ENCODE measurements at regions not wholly inside any gene's neighbourhood (a gene's known extent, or its start where the extent isn't known, plus 50 kb on each side); places are given as distances from the start of the nearest gene placed in this dataset.

- H3K79me2 ChIP-seq (ENCODE audit: control insufficient read depth, insufficient read depth, low read length) = no peaks in the 10 kb centered on the region
- H3K9me1 ChIP-seq (replicated peaks; ENCODE audit: control insufficient read depth, extremely low read depth, insufficient read depth, low read length) = no peaks in the 10 kb centered on the region
- no peak overlapping the region for H3K27ac ChIP-seq (ENCODE audit: insufficient read depth, low read depth, low read length)
- CTCF ChIA-PET = no interaction called here
- no peaks in the 10 kb centered on the region for H3K4me1 ChIP-seq (ENCODE audit: control insufficient read depth, extremely low read depth, insufficient read depth, low read length)
- H4K20me1 ChIP-seq (replicated peaks; ENCODE audit: control insufficient read depth, extremely low read depth, insufficient read depth, low read length) = no peaks in the 10 kb centered on the region
- dilution Hi-C loops (cut with MboI; ENCODE audit: extremely low pct_ligation_motif_present, low sequenced_read_pairs) (no loop called here), intact Hi-C loops (cut with micrococcal nuclease) (no loop called here)
- no peak overlapping the region for H3K4me3 ChIP-seq (replicated peaks in 1 of 3; ENCODE audit: insufficient read depth in 1 of 3, low read depth in 1 of 3, low read length in 3 of 3)
- H3K27me3 ChIP-seq (ENCODE audit: control insufficient read depth in 2 of 2, insufficient read depth in 2 of 2, low read length in 2 of 2) = no peaks in the 10 kb centered on the region
- DNase-seq (ENCODE audit: low read depth, low spot score) = no peak
- no peak for TF ChIP-seq EZH2 (IDR thresholded peaks at IDR 0.05; ENCODE audit: borderline replicate concordance, low read depth, low read length, severe bottlenecking)
- TF ChIP-seq, protein P1, sequence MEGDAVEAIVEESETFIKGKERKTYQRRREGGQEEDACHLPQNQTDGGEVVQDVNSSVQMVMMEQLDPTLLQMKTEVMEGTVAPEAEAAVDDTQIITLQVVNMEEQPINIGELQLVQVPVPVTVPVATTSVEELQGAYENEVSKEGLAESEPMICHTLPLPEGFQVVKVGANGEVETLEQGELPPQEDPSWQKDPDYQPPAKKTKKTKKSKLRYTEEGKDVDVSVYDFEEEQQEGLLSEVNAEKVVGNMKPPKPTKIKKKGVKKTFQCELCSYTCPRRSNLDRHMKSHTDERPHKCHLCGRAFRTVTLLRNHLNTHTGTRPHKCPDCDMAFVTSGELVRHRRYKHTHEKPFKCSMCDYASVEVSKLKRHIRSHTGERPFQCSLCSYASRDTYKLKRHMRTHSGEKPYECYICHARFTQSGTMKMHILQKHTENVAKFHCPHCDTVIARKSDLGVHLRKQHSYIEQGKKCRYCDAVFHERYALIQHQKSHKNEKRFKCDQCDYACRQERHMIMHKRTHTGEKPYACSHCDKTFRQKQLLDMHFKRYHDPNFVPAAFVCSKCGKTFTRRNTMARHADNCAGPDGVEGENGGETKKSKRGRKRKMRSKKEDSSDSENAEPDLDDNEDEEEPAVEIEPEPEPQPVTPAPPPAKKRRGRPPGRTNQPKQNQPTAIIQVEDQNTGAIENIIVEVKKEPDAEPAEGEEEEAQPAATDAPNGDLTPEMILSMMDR (IDR thresholded peaks at IDR 0.05; ENCODE audit: extremely low read depth in 1 of 2, insufficient read depth in 1 of 2, low read depth in 1 of 2, low read length in 2 of 2) = no peak
- H3K4me2 ChIP-seq (ENCODE audit: insufficient read depth, low read length) = no peak overlapping the region
- FAIRE-seq = no peak
- no peak overlapping the region for H3K9ac ChIP-seq (replicated peaks; ENCODE audit: extremely low read depth, insufficient read depth, low read length)
- H3K9me3 ChIP-seq (replicated peaks; ENCODE audit: control insufficient read depth, insufficient read depth, low read length) = no peaks in the 10 kb centered on the region
- no TSS peak for BruUV-seq (replicated peaks)
- H2AFZ ChIP-seq (ENCODE audit: low read depth, low read length) = no peak overlapping the region
- POLR2A ChIA-PET = no interaction called here
- H3K36me3 ChIP-seq (ENCODE audit: control insufficient read depth in 2 of 2, extremely low read depth in 1 of 2, insufficient read depth in 2 of 2, low read length in 2 of 2) = no peaks in the 10 kb centered on the region
Measured at GRCh38 chr14:42513837-42514236, 907.2 kb downstream of the LRFN5 start.

DNA sequence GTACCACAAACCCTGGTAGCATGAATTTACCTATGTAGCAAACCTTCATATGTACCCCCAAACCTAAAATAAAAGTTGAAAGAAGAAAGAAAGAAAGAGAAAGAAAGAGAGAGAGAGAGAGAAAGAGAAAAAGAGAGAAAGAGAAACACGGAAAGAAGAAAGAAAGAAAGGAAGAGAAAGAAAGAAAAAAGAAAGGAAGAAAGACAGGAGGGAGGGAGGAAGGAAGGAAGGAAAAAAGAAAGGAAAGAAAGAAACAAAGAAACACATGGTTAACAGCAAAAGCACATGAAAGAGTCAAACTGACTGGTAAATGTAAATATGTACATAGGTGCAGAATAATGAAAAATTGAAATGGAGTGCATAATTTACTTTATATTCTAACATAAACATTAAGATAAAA is 903.4 kb downstream of the LRFN5 start:
- Histone ChIP-seq H3K27ac (ENCODE audit: insufficient read depth, low read depth, low read length) (no peak overlapping the region), H3K4me3 (replicated peaks in 1 of 3; ENCODE audit: insufficient read depth in 1 of 3, low read depth in 1 of 3, low read length in 3 of 3) (no peak overlapping the region), H4K20me1 (replicated peaks; ENCODE audit: control insufficient read depth, extremely low read depth, insufficient read depth, low read length) (no peaks in the 10 kb centered on the region), H3K36me3 (ENCODE audit: control insufficient read depth in 2 of 2, extremely low read depth in 1 of 2, insufficient read depth in 2 of 2, low read length in 2 of 2) (no peaks in the 10 kb centered on the region), H3K27me3 (ENCODE audit: control insufficient read depth in 2 of 2, insufficient read depth in 2 of 2, low read length in 2 of 2) (no peaks in the 10 kb centered on the region), H3K9me1 (replicated peaks; ENCODE audit: control insufficient read depth, extremely low read depth, insufficient read depth, low read length) (no peaks in the 10 kb centered on the region), H3K79me2 (ENCODE audit: control insufficient read depth, insufficient read depth, low read length) (no peaks in the 10 kb centered on the region), H2AFZ (ENCODE audit: low read depth, low read length) (no peak overlapping the region), H3K4me1 (ENCODE audit: control insufficient read depth, extremely low read depth, insufficient read depth, low read length) (no peaks in the 10 kb centered on the region), H3K4me2 (ENCODE audit: insufficient read depth, low read length) (no peak overlapping the region), H3K9me3 (replicated peaks; ENCODE audit: control insufficient read depth, insufficient read depth, low read length) (peaks cover 3% of the 10 kb centered on the region), H3K9ac (replicated peaks; ENCODE audit: extremely low read depth, insufficient read depth, low read length) (no peak overlapping the region)
- CTCF ChIA-PET = no interaction called here
- FAIRE-seq (no peak), DNase-seq (ENCODE audit: low read depth, low spot score) (no peak)
- no TSS peak for BruUV-seq (replicated peaks)
- POLR2A ChIA-PET = no interaction called here
- TF ChIP-seq GATA2 (IDR thresholded peaks at IDR 0.05; ENCODE audit: insufficient read depth, insufficient read length, low read depth, low read length) (no peak), POLR2A (IDR thresholded peaks at IDR 0.05; ENCODE audit: low read depth, low read length) (no peak), POLR2AphosphoS5 (IDR thresholded peaks at IDR 0.05; ENCODE audit: insufficient read depth, low read depth, low read length) (no peak), FOS (IDR thresholded peaks at IDR 0.05; ENCODE audit: borderline replicate concordance, insufficient read depth, low read length) (no peak), EZH2 (IDR thresholded peaks at IDR 0.05; ENCODE audit: borderline replicate concordance, low read depth, low read length, severe bottlenecking) (no peak), MYC (IDR thresholded peaks at IDR 0.05; ENCODE audit: low read depth, low read length) (no peak), JUN (IDR thresholded peaks at IDR 0.05; ENCODE audit: borderline replicate concordance, insufficient read depth, insufficient read length, low read depth) (no peak)
- TF ChIP-seq, protein P1 (IDR thresholded peaks at IDR 0.05; ENCODE audit: extremely low read depth in 1 of 2, insufficient read depth in 1 of 2, low read depth in 1 of 2, low read length in 2 of 2) = no peak
- TF ChIP-seq, protein P2, sequence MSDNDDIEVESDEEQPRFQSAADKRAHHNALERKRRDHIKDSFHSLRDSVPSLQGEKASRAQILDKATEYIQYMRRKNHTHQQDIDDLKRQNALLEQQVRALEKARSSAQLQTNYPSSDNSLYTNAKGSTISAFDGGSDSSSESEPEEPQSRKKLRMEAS (IDR thresholded peaks at IDR 0.05; ENCODE audit: insufficient read depth, insufficient read length) = no peak
- intact Hi-C loops (cut with micrococcal nuclease) (no loop called here), dilution Hi-C loops (cut with MboI; ENCODE audit: extremely low pct_ligation_motif_present, low sequenced_read_pairs) (no loop called here)

Measured in endothelial cell of umbilical vein (primary cell).